Stimulated activated CD4-positive, alpha-beta T cell treated with anti-CD3 and anti-CD28 coated beads, Interleukin-4, amount 100 ng/mL, for 24 hours (primary cell): ENCODE measurements at regions not wholly inside any gene's neighbourhood (a gene's known extent, or its start where the extent isn't known, plus 50 kb on each side); places are given as distances from the start of the nearest gene placed in this dataset.
"Not testable (repeated sequence)": the region's sequence is repeated elsewhere in the genome, so short reads cannot be mapped to it uniquely, and the experiment has no call there.

Source experiments
- DNase-seq: peaks from one replicate; pipeline ENCODE4 v3.0.0-alpha.2; 2020

GRCh38 chr12:131276501-131277185 lies 322.9 kb downstream of the ADGRD1 start:
- DNase-seq = no peak

- not testable (repeated sequence) for DNase-seq
These were observed 323.7 kb downstream of the ADGRD1 start for GRCh38 chr12:131277186-131278091.

GRCh38 chr12:131278451-131279115 lies 324.9 kb downstream of the ADGRD1 start:
- not testable (repeated sequence) for DNase-seq

GRCh38 chr12:131279281-131279921 lies 325.7 kb downstream of the ADGRD1 start:
- DNase-seq = no peak

GRCh38 chr12:131280426-131280825 lies 326.7 kb downstream of the ADGRD1 start:
- no peak for DNase-seq

- no peak for DNase-seq
These were observed 327.3 kb downstream of the ADGRD1 start for GRCh38 chr12:131281016-131281415.

GRCh38 chr12:131282292-131283080 lies 328.8 kb downstream of the ADGRD1 start:
- DNase-seq = no peak

GRCh38 chr12:131283191-131283861 lies 329.6 kb downstream of the ADGRD1 start:
- DNase-seq = no peak

- DNase-seq = not testable (repeated sequence)
These were observed 330.4 kb downstream of the ADGRD1 start for GRCh38 chr12:131283862-131284825.

GRCh38 chr12:131284954-131285904 lies 331.5 kb downstream of the ADGRD1 start:
- not testable (repeated sequence) for DNase-seq

- not testable (repeated sequence) for DNase-seq
These were observed 332.2 kb downstream of the ADGRD1 start for GRCh38 chr12:131285905-131286295.

- DNase-seq = not testable (repeated sequence)
These were observed 332.6 kb downstream of the ADGRD1 start for GRCh38 chr12:131286301-131286700.

GRCh38 chr12:131287015-131287937 lies 333.6 kb downstream of the ADGRD1 start:
- DNase-seq = no peak

- no peak for DNase-seq
These were observed 334.4 kb downstream of the ADGRD1 start for GRCh38 chr12:131287938-131288764.

- DNase-seq = not testable (repeated sequence)
These were observed 335.3 kb downstream of the ADGRD1 start for GRCh38 chr12:131288765-131289695.

GRCh38 chr12:131289807-131290206 lies 336.1 kb downstream of the ADGRD1 start:
- DNase-seq = not testable (repeated sequence)
